DMS114 treated with DMSO at 0.1 percent for 48 hours (cell line): ENCODE measurements at regions not wholly inside any gene's neighbourhood (a gene's known extent, or its start where the extent isn't known, plus 50 kb on each side); places are given as distances from the start of the nearest gene placed in this dataset.
"Not testable (repeated sequence)": the region's sequence is repeated elsewhere in the genome, so short reads cannot be mapped to it uniquely, and the experiment has no call there.

ENCODE experiments used
- DNase-seq: peaks from one replicate; lab custom pipeline; 2025; ENCODE audit not compliant: unreplicated experiment; lab: John Stamatoyannopoulos, UW

DNA sequence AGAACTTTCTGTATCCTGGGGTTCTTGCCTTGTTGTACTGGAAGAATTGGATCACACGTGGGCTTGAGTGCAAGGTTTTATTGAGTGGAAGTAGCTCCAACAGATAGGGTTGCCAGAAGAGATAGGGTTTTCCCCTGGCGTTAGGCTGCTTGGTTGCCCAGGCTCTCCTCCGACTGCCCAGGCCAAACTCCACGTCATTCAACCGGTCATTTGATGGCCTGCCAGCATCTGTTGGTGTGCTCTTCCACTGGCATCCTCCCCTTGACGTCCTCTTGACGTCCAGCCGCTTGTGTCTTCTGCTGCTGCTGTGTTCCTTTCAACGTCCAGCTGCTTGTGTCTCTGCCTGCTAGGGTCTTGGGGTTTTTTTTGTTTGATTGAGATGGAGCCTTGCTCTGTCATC, 111.2 kb upstream of the XIST start:
- no peak for DNase-seq

DNA sequence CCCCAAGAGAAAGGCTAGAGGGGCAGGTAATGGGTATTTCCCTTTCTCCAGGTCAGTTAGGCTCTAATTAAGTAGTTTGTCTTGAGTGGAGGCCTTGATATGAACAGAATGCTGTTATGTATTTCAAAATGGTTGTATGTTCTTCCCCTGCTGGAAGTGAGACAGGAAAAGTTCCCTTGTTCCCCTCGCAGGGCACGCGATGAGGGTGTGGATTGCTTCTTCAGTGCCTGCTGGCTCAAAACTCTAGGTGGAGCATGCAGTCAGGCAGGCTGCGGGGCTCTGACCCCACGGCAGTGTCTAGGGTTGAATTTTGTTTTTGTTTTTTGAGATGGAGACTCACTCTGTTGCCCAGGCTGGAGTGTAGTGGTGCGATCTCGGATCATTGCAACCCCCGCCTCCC, 110.4 kb upstream of the XIST start:
- DNase-seq, result no peak

DNA sequence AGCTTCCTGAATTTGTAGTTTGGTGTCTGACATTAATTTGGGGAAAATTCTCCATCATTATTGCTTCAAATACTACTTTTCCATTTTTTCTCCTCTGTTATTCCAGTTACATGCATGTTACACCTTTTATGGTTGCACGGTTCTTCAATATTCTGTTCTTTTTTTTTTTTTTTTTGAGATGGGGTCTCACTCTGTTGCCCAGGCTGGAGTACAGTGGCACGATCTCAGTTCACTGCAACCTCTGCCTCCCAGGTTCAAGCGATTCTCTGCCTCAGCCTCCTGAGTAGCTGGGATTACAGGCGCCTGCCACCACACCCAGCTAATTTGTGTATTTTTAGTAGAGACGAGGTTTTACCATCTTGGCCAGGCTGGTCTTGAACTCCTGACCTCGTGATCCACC, 109.4 kb upstream of the XIST start:
- DNase-seq, result not testable (repeated sequence)

DNA sequence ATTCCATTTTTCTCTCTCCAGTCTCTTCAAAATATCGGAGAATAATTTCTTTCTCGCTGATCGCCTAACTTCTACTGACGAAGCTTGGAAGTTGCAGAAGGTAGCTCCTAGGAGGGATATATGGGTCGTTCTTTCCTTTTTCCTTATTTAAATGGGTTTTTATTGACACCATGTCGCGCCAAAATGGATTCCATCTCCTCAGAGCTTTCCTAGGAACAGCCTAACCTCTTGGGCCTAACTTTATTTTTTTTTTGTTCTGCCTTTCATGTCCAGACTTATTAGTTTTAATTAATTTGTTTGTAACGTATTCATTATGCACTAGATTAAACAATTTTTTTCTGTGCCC, 92.0 kb upstream of the XIST start:
- DNase-seq, result no peak

DNA sequence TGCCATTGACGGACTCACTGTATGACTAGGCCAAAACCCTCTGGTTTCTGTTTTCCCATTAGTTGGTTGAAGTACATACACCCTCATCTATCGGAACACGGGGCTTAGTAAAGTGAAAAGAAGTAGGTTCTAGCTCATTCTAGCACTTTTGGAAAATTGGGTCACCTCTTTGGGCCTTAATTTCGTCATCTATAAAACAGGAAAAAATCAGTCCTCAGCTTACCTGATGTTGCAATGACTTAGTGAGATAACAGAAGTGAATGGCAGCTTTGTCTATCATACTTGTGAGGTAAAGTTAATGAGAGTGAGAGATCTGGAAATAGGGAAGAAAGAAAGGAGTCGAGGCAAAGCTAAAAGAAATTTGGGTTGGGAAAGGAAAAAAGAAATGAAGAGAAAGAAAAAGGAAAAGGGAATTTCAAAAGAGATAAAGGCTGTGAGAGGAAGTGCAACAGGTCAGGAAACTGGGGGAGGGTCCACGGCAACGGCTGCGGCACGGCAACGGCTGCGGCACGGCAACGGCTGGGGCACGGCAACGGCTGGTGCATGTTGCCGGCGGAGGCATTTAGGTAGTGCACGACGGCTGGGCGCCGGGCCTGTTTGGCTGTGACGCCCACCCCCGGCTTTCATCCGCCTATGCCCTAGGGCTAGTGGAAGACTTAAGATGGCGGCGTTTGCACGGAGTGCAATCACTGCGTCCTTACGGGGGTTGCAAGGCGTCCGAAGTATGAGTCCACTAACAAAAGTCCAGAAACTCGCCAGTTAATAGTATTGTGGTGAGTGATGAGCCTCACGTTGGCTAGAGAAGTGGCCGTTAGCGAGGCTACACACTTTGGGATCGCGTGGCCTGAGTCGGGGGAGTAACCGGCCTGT, 91.4 kb upstream of the XIST start:
- peak; percentile 62 for DNase-seq

DNA sequence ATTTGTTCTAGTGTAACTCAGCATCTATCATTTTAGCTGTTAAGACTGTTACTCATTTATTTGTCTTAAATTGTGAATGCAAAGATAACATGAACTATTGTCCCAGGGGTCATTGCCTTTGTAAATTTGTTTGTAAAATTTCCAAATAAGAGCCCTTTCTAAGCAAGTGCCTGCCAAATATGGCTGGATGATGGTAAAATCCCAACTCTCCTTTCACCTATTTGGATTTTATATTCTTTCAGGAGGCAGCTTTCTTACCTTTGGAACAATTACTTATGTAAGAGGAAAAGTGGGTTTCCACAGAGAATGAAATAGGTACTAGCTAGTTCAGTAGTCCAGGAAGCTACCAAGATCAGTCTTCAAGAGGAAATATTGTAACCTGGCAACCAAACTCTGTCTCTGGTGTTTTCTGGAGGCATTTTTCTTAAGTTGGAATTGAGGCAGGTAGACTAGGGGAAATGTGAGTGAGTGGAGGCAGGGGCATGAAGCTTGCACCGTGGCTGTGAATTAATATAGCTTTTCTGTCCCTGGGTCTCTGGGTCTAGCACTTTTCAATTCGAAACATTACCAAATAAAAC, 88.5 kb upstream of the XIST start:
- no peak for DNase-seq

DNA sequence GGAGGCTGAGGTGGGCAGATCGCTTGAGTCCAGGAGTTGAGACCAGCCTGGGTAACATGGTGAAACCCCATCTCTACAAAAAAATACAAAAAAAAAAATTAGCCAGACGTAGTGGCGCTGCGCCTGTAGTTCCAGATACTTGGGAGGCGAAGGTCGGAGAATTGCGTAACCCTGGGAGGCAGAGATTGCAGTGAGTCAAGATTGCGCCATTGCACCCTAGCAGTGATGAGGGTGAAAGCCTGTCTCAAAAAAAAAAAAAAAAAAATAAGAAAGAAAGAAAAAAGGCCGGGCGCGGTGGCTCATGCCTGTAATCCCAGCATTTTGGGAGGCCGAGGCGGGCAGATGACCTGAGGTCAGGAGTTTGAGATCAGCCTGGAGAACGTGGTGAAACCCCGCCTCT, 85.3 kb upstream of the XIST start:
- not testable (repeated sequence) for DNase-seq

DNA sequence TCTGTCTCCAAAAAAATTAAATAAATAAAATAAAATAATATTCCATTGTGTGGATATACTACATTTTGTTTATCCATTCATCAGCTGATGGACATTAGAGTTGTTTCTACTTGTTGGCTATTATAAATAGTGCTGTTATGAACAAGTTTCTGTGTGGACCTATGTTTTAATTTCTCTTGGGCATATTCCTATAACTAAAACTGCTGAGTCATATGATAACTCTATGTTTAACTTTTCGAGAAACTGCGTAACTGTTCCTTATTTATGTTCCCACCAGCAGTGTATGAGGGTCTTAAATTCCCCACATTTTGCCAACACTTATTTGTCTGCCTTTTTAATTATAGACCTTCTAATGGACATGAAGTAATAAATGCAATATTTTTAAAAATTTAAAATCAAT, 80.0 kb upstream of the XIST start:
- DNase-seq, result no peak

DNA sequence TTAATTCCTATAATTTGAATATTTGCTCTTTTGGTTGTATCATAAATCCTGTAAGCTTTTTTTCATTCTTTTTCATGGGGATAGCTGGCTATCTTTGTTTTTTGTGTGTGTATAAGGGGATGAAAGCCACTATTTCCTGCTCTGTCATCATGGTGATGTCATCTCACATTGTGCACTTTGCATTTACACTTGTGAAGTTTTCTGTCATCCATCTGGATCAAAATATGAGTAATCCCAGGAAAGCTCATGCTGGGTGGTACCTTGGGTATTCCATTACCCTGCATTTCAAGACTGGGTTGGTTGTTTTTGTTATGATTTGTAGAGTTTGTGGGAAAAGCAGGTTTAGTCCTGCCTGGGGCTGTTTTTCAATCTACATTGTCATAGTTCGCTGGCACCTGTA, 77.8 kb upstream of the XIST start:
- DNase-seq, result no peak

DNA sequence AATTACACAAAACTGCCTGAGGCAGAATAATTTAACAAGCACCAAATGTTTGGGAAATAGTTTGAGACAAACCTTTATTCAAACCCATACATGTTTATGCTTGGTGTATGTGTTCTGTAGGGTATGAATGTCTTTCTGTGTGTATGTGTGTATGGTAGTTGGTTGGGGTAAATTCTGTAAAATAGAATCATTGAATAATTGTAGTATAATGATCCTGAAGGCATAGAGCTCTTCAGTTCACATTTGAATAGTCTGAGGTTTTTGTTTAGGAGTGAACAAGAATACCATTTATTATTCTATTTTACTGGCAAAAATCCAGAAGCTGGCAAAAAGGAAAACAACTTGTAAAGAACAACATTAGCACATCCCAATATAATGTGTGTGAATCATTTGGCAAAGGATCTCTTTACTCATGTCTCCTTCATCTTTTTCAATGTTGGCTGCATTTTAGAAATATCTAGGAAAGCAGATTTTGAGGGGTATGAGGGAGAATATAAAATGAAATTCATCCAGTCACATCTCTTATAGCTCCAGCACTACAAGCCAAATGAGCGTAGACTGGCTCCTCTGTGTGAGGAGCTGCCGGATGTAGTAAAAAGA, 70.4 kb upstream of the XIST start:
- no peak for DNase-seq

DNA sequence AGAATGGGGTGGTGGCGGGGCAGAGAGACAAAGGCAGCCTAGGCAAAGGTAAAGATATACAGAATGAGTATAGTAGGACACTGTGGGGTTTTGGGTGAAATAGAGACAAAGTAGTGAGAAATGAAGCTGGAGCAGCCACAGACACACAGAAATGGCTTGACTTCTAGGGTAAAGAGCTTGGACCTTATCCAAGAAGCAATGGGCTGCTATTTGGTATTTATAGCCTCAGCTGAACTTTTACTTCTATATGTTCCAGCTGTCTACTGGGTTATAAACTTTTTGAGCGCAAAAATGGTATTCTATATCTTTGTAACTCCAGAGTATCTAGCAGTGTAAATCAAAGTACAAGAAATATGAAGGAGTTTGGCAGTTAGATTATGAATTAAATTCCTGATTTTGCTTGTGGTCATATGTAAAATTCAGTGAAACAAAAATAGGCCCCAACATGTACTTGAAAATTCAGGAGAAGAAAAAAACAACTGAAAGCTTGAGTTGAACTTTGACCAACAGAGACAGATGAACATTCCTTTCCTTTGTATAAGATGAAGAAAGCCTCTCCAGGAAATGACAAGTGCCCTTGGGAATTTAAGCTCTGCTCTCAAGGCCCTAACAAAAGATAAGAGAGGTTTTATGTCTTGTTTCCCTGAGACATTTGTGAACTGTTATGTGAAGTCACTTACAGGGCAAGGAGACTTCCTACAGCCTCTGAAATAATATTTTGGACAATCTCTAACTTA, 64.6 kb upstream of the XIST start:
- no peak for DNase-seq

DNA sequence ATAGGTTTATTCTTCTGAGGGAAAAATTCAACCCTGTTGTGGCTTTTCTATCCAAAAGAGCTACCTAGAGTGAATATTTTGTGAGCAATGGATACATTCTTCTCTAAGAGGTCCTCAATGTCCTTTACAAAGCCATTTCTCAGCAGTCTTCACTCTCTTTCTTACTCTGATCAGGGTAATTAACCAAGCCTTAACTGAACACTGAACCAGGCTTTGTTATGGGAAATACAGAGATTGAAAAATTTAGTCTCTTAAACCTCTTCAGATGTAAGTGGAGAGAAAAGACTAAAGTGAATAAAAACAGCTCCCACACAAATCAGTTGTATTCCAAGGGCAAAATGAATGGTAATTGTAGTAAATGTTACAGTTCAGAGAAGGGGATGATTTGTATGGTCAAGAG, 64.0 kb upstream of the XIST start:
- DNase-seq, result no peak

DNA sequence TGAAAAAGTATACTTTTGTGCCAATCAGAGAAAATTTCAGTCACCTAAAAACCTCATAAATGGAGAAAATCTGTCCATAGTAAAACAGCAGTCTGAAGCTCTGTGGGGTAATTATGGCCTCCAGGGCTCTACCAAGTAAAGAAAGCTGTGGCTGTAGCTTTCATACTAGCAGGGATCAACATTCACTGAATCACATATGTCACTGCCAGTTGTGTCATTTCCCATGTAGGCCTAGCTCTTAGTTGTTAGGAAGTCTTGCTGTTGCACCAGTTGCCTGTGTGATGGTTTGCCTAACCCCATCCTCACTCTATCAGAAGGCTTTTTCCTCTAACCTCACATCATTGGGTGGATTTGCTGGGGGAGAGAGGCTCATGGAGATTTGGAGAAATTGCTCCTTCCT, 62.3 kb upstream of the XIST start:
- DNase-seq, result not testable (repeated sequence)

DNA sequence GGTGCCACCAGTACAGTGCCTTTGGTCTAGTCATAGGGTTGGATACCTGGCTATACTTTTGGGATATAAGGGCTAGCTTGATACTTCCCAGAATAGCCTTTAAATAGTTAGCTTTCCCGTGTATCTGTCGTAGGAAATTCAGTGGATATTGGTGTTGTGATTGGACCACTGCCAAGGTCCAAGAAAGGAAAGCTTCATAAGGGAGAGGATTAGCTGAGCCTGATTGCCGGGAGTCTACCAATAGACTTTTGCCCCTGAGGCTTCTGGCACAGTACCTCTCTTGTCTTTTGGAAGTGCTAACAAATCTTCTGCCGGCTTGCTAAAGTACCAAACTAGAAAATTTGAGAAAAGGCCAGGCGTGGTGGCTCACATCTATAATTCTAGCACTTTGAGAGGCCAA, 61.1 kb upstream of the XIST start:
- DNase-seq, result no peak

DNA sequence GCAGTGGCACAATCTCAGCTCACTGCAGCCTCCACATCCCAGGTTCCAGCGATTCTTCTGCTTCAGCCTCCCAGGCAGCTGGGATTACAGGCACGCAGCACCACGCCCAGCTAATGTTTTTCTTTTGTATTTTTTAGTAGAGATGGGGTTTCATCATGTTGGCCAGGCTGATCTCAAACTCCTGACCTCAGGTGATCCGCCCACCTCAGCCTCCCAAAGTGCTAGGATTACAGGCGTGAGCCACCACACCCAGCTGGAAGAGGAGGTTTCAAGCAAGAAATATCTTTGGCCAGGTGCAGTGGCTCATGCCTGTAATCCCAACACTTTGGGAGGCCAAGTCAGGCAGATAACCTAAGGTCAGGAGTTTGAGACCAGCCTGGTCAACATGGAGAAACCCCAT, 59.4 kb upstream of the XIST start:
- DNase-seq, result not testable (repeated sequence)

DNA sequence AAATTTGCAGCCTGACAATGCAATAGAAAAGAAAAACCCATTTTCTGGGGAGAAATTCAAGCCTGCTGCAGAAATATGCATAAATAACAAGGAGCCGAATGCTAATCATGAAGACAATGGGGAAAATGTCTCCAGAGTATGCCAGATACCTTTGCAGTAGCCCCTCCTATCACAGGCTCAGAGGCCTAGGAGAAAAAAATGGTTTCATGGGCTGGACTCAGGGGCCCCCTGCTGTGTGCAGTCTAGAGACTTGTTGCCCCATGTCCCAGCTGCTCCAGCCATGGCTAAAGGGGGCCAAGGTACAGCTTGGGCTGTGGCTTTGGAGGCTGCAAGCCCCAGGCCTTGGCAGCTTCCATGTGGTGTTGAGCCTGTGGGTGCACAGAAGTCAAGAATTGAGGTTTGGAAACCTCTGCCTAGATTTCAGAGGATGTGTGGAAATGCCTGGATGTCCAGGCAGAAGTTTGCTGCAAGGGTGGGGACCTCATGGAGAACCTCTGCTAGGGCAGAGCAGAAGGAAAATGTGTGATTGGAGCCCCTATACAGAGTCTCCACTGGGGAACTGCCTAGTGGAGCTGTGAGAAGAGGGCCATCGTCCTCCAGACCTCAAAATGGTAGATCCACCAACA, 53.3 kb upstream of the XIST start:
- not testable (repeated sequence) for DNase-seq

DNA sequence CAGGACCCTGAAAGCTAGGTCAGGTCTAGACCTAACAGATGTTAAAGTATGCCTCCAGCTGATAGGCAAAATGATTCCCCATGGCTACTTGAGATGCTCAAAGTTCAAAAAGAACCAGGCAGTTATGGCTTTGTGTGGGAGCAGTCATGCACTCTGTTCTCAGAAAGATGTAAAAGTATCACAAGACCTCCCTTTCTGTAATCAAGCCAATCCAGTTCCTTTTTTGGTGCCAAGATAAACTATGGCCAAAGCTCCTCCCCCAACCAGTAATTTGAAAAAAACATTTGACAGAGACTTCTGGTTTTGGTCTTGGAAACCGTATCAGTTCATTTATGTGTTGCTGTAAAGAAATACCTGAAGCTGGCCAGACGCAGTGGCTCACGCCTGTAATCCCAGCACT, 51.4 kb upstream of the XIST start:
- DNase-seq, result no peak
